Neural cell (in vitro differentiated cells): ENCODE measurements at regions not wholly inside any gene's neighbourhood (a gene's known extent, or its start where the extent isn't known, plus 50 kb on each side); places are given as distances from the start of the nearest gene placed in this dataset.
A peak's percentile ranks its signal among the peaks of the same experiment; 100 is the strongest.

Source experiments
- H2AFZ ChIP-seq: fragments of 200-600, 300-800 bp; sonication (generic), shearing (Covaris generic); 2 replicates; pipeline ENCODE4 v1.6.0; 2014; ENCODE audit warnings: low read depth, mild to moderate bottlenecking, antibody characterized with exemption, low read length, moderate library complexity
- H3F3A ChIP-seq: fragments of 200-600 bp; shearing (Covaris generic); 2 replicates; pipeline ENCODE4 v1.6.1; 2016; ENCODE audit warnings: mild to moderate bottlenecking, moderate library complexity, mixed read lengths, antibody characterized with exemption, low read length; ENCODE audit not compliant: insufficient read depth, poor library complexity, severe bottlenecking
- H3K27ac ChIP-seq: fragments of 200-600, 300-800 bp; sonication (generic), shearing (Covaris generic); 2 replicates; pipeline ENCODE4 v1.5.1; 2014; ENCODE audit warnings: mild to moderate bottlenecking, low read length, moderate library complexity
- H3K27me3 ChIP-seq: fragments of 300-800, 200-600 bp; sonication (generic), shearing (Covaris generic); 2 replicates; pipeline ENCODE4 v1.6.0; 2014; ENCODE audit warnings: mild to moderate bottlenecking, low read depth, low read length, moderate library complexity; ENCODE audit not compliant: insufficient read depth
- H3K36me3 ChIP-seq: fragments of 300-800, 200-600 bp; sonication (generic), shearing (Covaris generic); 2 replicates; pipeline ENCODE4 v1.5.1; 2014; ENCODE audit warnings: mild to moderate bottlenecking, antibody characterized with exemption, low read length, moderate library complexity; ENCODE audit not compliant: insufficient read depth
- H3K4me2 ChIP-seq: fragments of 300-800, 200-600 bp; sonication (generic), shearing (Covaris generic); 2 replicates; pipeline ENCODE4 v1.6.0; 2014; ENCODE audit warnings: mild to moderate bottlenecking, low read length
- H3K4me3 ChIP-seq: fragments of 300-800, 200-600 bp; sonication (generic), shearing (Covaris generic); 2 replicates; pipeline ENCODE4 v1.5.1; 2014; ENCODE audit warnings: mild to moderate bottlenecking, low read length, moderate library complexity
- H3K79me2 ChIP-seq: fragments of 200-600 bp; shearing (Covaris generic); replicated peaks from 2 replicates; pipeline ENCODE4 v1.6.0; 2014; ENCODE audit warnings: mild to moderate bottlenecking, low read length, moderate library complexity; ENCODE audit not compliant: insufficient read depth
- H3K9ac ChIP-seq: fragments of 300-800, 200-600 bp; sonication (generic), shearing (Covaris generic); 2 replicates; pipeline ENCODE4 v1.6.1; 2016; ENCODE audit warnings: mild to moderate bottlenecking, low read length, mixed read lengths
- H3K9me2 ChIP-seq: fragments of 200-600 bp; shearing (Covaris generic); 2 replicates; pipeline ENCODE4 v1.6.1; 2016; ENCODE audit warnings: mild to moderate bottlenecking, low read length, mixed read lengths; ENCODE audit not compliant: insufficient read depth
- H3K9me3 ChIP-seq: fragments of 200-600, 300-800 bp; sonication (generic), shearing (Covaris generic); 2 replicates; pipeline ENCODE4 v1.6.1; 2016; ENCODE audit warnings: mild to moderate bottlenecking, mixed run types, low read length, moderate library complexity, mixed read lengths
- H4K20me1 ChIP-seq: fragments of 200-600 bp; shearing (Covaris generic); 2 replicates; pipeline ENCODE4 v1.6.1; 2016; ENCODE audit warnings: mild to moderate bottlenecking, mixed run types; ENCODE audit not compliant: insufficient read depth
- EP300 ChIP-seq: fragments of 450-650 bp; conservative IDR thresholded peaks from 2 replicates; pipeline ENCODE4 v1.6.1; 2014; ENCODE audit warnings: antibody characterized with exemption, mild to moderate bottlenecking, moderate library complexity; ENCODE audit not compliant: poor library complexity, severe bottlenecking
- MXI1 ChIP-seq: fragments of 450-650 bp; conservative IDR thresholded peaks from 2 replicates; pipeline ENCODE4 v1.6.1; 2014; ENCODE audit warnings: antibody characterized with exemption, mild to moderate bottlenecking; ENCODE audit not compliant: poor library complexity, severe bottlenecking
- POLR2AphosphoS5 ChIP-seq: IDR thresholded peaks from 2 replicates; pipeline ENCODE4 v1.6.1; 2012
- RAD21 ChIP-seq: fragments of 450-650 bp; conservative IDR thresholded peaks from 2 replicates; pipeline ENCODE4 v1.6.1; 2014; ENCODE audit warnings: antibody characterized with exemption, mild to moderate bottlenecking, moderate library complexity
- REST ChIP-seq: IDR thresholded peaks from 2 replicates; pipeline ENCODE4 v1.6.1; 2012; ENCODE audit warnings: borderline replicate concordance
- TF ChIP-seq, protein P1 (sequence below): fragments of 450-650 bp; IDR thresholded peaks from 2 replicates; pipeline ENCODE4 v1.5.1; 2014; ENCODE audit warnings: antibody characterized with exemption, mild to moderate bottlenecking, moderate library complexity; ENCODE audit not compliant: poor library complexity, severe bottlenecking

GRCh38 chrX:103151799-103152198 is 58.9 kb upstream of the NXF3 start:
- H3K9me2 ChIP-seq, result no peaks in the 10 kb centered on the region
- H3K4me2 ChIP-seq, result no peak overlapping the region
- no peaks in the 10 kb centered on the region for H4K20me1 ChIP-seq
- H3K9me3 ChIP-seq, result no peaks in the 10 kb centered on the region
- no peaks in the 10 kb centered on the region for H3K27me3 ChIP-seq
- H3K36me3 ChIP-seq, result no peaks in the 10 kb centered on the region
- peak overlapping the region; percentile 42 for H3K27ac ChIP-seq
- no peak overlapping the region for H2AFZ ChIP-seq
- no peak overlapping the region for H3K4me3 ChIP-seq
- no peak for TF ChIP-seq MXI1
- TF ChIP-seq, protein P1, sequence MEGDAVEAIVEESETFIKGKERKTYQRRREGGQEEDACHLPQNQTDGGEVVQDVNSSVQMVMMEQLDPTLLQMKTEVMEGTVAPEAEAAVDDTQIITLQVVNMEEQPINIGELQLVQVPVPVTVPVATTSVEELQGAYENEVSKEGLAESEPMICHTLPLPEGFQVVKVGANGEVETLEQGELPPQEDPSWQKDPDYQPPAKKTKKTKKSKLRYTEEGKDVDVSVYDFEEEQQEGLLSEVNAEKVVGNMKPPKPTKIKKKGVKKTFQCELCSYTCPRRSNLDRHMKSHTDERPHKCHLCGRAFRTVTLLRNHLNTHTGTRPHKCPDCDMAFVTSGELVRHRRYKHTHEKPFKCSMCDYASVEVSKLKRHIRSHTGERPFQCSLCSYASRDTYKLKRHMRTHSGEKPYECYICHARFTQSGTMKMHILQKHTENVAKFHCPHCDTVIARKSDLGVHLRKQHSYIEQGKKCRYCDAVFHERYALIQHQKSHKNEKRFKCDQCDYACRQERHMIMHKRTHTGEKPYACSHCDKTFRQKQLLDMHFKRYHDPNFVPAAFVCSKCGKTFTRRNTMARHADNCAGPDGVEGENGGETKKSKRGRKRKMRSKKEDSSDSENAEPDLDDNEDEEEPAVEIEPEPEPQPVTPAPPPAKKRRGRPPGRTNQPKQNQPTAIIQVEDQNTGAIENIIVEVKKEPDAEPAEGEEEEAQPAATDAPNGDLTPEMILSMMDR, result no peak
- no peak for TF ChIP-seq REST
- no peak for TF ChIP-seq RAD21
- no peaks in the 10 kb centered on the region for H3K79me2 ChIP-seq
- no peak overlapping the region for H3K9ac ChIP-seq
- no peaks in the 10 kb centered on the region for H3F3A ChIP-seq

- no peak overlapping the region for H3K27ac ChIP-seq
- H3K4me2 ChIP-seq, result no peak overlapping the region
- H3K9me2 ChIP-seq, result no peaks in the 10 kb centered on the region
- H3K36me3 ChIP-seq, result no peaks in the 10 kb centered on the region
- H2AFZ ChIP-seq, result no peak overlapping the region
- H3K9ac ChIP-seq, result no peak overlapping the region
- no peaks in the 10 kb centered on the region for H3K27me3 ChIP-seq
- H3F3A ChIP-seq, result no peaks in the 10 kb centered on the region
- H4K20me1 ChIP-seq, result no peaks in the 10 kb centered on the region
- H3K4me3 ChIP-seq, result no peak overlapping the region
- no peaks in the 10 kb centered on the region for H3K79me2 ChIP-seq
- H3K9me3 ChIP-seq, result no peaks in the 10 kb centered on the region
- TF ChIP-seq RAD21, result no peak
- no peak for TF ChIP-seq REST
- TF ChIP-seq, protein P1, result no peak
- TF ChIP-seq MXI1, result no peak
- TF ChIP-seq POLR2AphosphoS5, result no peak
- no peak for TF ChIP-seq EP300
Measured at GRCh38 chrX:103149652-103150051, 56.7 kb upstream of the NXF3 start.
